Esophagus muscularis mucosa (tissue), 4 donors: ENCODE measurements at regions not wholly inside any gene's neighbourhood (a gene's known extent, or its start where the extent isn't known, plus 50 kb on each side); places are given as distances from the start of the nearest gene placed in this dataset.

Experiments used
- DNase-seq: peaks from one replicate; pipeline ENCODE4 v3.0.0-alpha.2; 2017; ENCODE audit errors: extremely low spot score
- H3K27ac ChIP-seq, 4 donors: fragments of 200-600 bp; sonication (generic); replicated peaks in 1 of 4; 1 replicate in 3 of 4; 2 replicates in 1 of 4; pipeline ENCODE4 v1.5.1; 2016 to 2019; ENCODE audit warnings: mild to moderate bottlenecking in 1 of 4
- H3K27me3 ChIP-seq, 4 donors: fragments of 200-600 bp; sonication (generic); one replicate each; pipeline versions ENCODE4 v1.5.1 to v1.6.0; 2016 to 2019
- H3K36me3 ChIP-seq, 4 donors: fragments of 200-600 bp; sonication (generic); one replicate each; pipeline ENCODE4 v1.5.1; 2016 to 2019
- H3K4me1 ChIP-seq, 4 donors: fragments of 200-600 bp; sonication (generic); one replicate each; pipeline ENCODE4 v1.5.1; 2016 to 2019
- H3K4me3 ChIP-seq, 4 donors: fragments of 200-600 bp; sonication (generic); 1 replicate in 2 of 4; 2 replicates in 2 of 4; pipeline ENCODE4 v1.5.1; 2016 to 2019; ENCODE audit warnings: mild to moderate bottlenecking in 4 of 4, moderate library complexity in 1 of 4
- H3K9me3 ChIP-seq, 4 donors: fragments of 200-600 bp; sonication (generic); 1 replicate in 3 of 4; 2 replicates in 1 of 4; pipeline ENCODE4 v1.5.1; 2016 to 2019
- EP300 ChIP-seq: sonication (generic); formaldehyde crosslinking; IDR thresholded peaks from one replicate; pipeline ENCODE4 v1.6.1; 2017; ENCODE audit warnings: antibody characterized with exemption
- POLR2A ChIP-seq: fragments of 450-650 bp; IDR thresholded peaks from one replicate; pipeline ENCODE4 v1.6.1; 2017; ENCODE audit warnings: antibody characterized with exemption, moderate library complexity, mild to moderate bottlenecking, low read depth
- POLR2AphosphoS5 ChIP-seq, 2 donors: sonication (generic); formaldehyde crosslinking; IDR thresholded peaks; one replicate each; pipeline ENCODE4 v1.6.1; 2017; ENCODE audit warnings: antibody characterized with exemption in 2 of 2
- WGBS: methylation state at CpG from one replicate; pipeline ENCODE4 v1.1.5; 2018; 5-methylcytosine and 5-hydroxymethylcytosine counted together
- intact Hi-C: fragments of 100-400 bp; cut with DNase I; formaldehyde crosslinking; loops from one replicate; pipeline ENCODE4 v1.15.1; 2023
- TF ChIP-seq, protein P1 (sequence below), 3 experiments: fragments of 200-600 bp in 2 of 3; fragments of 450-650 bp in 1 of 3; sonication (generic) in 2 of 3; IDR thresholded peaks; one replicate each; pipeline ENCODE4 v1.5.1; 2017 to 2019; ENCODE audit warnings: antibody characterized with exemption in 3 of 3, mild to moderate bottlenecking in 2 of 3, moderate library complexity in 1 of 3

DNA sequence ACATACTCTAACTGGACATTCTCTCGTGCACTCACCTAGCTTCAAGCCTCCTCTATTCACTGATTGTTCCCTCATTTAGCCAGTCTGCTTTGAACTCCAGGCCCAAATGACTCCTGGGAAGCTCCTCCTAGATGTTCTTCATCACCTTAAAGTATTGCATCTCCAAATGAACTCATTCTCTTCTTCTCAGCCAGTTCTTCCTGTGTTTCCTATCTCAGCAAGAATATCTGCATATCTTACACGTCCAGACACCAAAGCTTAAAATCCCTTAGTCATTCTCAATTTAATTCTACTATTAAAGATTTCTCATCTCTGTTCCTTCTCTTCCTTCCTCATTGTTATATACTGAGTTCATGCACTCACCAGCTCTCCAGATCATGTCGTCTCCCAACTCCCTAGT is 118.6 kb upstream of the DAB2 start:
- TF ChIP-seq, protein P1, sequence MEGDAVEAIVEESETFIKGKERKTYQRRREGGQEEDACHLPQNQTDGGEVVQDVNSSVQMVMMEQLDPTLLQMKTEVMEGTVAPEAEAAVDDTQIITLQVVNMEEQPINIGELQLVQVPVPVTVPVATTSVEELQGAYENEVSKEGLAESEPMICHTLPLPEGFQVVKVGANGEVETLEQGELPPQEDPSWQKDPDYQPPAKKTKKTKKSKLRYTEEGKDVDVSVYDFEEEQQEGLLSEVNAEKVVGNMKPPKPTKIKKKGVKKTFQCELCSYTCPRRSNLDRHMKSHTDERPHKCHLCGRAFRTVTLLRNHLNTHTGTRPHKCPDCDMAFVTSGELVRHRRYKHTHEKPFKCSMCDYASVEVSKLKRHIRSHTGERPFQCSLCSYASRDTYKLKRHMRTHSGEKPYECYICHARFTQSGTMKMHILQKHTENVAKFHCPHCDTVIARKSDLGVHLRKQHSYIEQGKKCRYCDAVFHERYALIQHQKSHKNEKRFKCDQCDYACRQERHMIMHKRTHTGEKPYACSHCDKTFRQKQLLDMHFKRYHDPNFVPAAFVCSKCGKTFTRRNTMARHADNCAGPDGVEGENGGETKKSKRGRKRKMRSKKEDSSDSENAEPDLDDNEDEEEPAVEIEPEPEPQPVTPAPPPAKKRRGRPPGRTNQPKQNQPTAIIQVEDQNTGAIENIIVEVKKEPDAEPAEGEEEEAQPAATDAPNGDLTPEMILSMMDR (IDR thresholded peaks at IDR 0.05), result no peak
- TF ChIP-seq POLR2AphosphoS5 (IDR thresholded peaks at IDR 0.05) (no peak), EP300 (no peak), POLR2A (no peak)
- Histone ChIP-seq H3K27me3 (no peaks in the 10 kb centered on the region), H3K4me1 (peaks cover 0 to 13% (median 12%) of the 10 kb centered on the region in 4 donors), H3K36me3 (no peaks in the 10 kb centered on the region), H3K27ac (no peak overlapping the region), H3K4me3 (no peak overlapping the region), H3K9me3 (no peaks in the 10 kb centered on the region)
- 77% methylated on average over 3 of the region's 3 CpGs for WGBS
- DNase-seq, result no peak
- intact Hi-C loops, result no loop called here

DNA sequence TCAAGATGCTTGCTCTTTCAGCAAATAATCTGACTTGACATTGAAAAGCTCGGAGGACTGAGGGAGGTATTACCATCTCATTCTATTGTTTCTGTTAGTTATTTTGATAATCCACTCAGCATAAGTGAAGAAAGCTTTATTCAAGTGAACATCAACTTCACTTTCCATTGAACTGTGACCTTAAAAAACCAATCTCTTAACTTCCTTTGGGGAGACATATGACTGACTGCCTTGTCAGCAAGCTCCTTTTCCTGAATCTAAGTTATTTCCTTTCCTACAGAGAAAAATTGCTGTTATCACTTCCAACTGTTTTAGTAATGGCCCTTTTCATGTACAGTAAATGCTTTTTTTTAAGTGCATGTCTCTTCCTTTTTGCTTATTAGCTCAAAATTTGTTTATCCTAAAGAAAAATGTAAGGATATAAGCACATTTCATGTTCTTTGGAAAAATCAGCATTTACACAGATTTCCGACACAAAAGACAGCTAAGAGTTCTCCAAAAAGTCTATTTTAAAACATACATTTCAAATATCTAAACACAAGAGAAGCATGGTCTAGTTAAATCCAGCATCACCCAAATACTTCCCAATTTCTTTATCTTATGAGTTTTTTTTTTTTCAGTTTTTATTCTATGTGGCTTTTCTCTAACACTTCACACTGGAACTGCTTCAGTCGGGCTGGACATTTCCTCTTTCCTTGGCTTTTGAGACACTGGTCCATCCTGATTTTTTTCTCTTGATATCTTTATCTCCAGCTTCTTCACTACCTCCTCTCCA is 117.9 kb upstream of the DAB2 start:
- H3K9me3 ChIP-seq, result no peaks in the 10 kb centered on the region
- no peaks in the 10 kb centered on the region for H3K36me3 ChIP-seq
- no peak for TF ChIP-seq EP300
- no peak for TF ChIP-seq POLR2A
- TF ChIP-seq, protein P1 (IDR thresholded peaks at IDR 0.05), result no peak
- TF ChIP-seq POLR2AphosphoS5 (IDR thresholded peaks at IDR 0.05), result no peak
- intact Hi-C loops, result no loop called here
- WGBS, result 73% methylated on average over 3 of the region's 3 CpGs
- H3K4me3 ChIP-seq, result no peak overlapping the region
- H3K4me1 ChIP-seq, result peaks cover 0 to 7% (median 6%) of the 10 kb centered on the region in 4 donors
- no peak overlapping the region for H3K27ac ChIP-seq
- no peak for DNase-seq
- no peaks in the 10 kb centered on the region for H3K27me3 ChIP-seq

DNA sequence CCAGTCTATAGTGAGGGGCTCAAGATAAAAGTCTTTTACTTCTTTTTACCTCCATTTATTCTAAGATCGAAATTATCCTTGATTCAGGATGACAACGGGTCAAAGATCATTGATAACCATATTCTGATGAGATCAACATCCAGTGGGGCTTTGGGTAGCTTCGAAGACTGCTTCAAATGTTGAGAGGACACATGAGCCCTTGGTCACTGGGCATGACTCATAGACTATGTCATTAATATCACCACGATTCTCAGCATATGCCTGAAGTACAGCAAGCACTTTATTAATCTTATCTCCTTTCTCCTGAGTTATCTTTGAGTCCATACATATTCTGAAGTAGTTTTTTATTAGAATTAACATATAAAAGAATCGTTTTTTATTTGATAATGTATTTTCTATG is 117.1 kb upstream of the DAB2 start:
- Histone ChIP-seq H3K36me3 (no peaks in the 10 kb centered on the region), H3K9me3 (no peaks in the 10 kb centered on the region), H3K4me1 (no peaks in the 10 kb centered on the region), H3K27me3 (no peaks in the 10 kb centered on the region), H3K27ac (no peak overlapping the region), H3K4me3 (no peak overlapping the region)
- no peak for TF ChIP-seq POLR2AphosphoS5 (IDR thresholded peaks at IDR 0.05)
- TF ChIP-seq POLR2A, result no peak
- DNase-seq, result no peak
- 82% methylated on average over 5 of the region's 5 CpGs for WGBS
- intact Hi-C loops, result no loop called here

DNA sequence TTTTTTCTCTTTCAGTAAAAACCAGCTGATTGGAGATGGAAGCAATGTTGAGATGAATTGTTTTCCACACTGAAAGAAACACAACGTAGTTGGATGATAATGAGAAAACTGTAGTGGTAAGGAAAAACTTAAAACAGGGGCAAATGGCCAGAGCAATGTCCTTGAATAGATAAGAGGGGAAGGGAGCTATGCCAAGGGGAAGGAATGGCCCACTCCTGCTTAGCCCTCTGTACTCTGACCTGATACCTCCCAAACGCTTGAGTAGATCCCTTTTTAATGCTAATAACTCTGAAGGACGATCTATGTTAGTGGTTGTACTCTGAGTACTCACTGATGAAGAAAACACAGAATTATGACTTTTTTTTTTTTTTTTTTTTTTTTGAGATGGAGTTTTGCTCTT is 114.7 kb upstream of the DAB2 start:
- no peak overlapping the region for H3K4me3 ChIP-seq
- no peak for DNase-seq
- TF ChIP-seq EP300, result no peak
- no peak for TF ChIP-seq POLR2A
- TF ChIP-seq, protein P1 (IDR thresholded peaks at IDR 0.05), result no peak
- H3K27ac ChIP-seq, result no peak overlapping the region
- H3K9me3 ChIP-seq, result no peaks in the 10 kb centered on the region
- no peaks in the 10 kb centered on the region for H3K4me1 ChIP-seq
- no peaks in the 10 kb centered on the region for H3K27me3 ChIP-seq
- intact Hi-C loops, result no loop called here
- WGBS, result 85% methylated on average over 3 of the region's 3 CpGs
- H3K36me3 ChIP-seq, result no peaks in the 10 kb centered on the region

DNA sequence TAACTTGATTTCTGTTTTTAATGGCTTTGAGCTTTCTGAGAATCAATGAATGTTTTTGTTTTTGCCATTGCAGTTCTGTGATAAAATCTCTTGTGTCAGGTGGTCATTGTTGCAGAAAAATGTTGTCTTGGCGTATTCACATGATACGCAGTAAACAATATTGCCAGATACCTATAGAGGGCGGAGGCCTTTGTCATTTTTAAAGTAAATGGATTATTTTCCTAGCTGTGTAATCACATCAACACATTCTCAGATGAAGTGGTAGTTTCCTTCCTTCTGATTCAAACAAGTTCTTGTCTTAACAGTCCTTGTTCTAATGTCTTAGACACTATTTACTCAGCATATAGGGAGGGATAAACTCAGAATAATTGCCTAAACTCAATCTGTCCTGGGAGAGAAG is 109.9 kb upstream of the DAB2 start:
- 93% methylated on average over 3 of the region's 3 CpGs for WGBS
- intact Hi-C loops, result no loop called here
- H3K4me3 ChIP-seq, result no peak overlapping the region
- TF ChIP-seq, protein P1 (IDR thresholded peaks at IDR 0.05), result no peak
- TF ChIP-seq EP300 (no peak), POLR2AphosphoS5 (IDR thresholded peaks at IDR 0.05) (no peak), POLR2A (no peak)
- H3K27ac ChIP-seq, result no peak overlapping the region
- peaks cover 0 to 14% (median 6%) of the 10 kb centered on the region in 4 donors for H3K4me1 ChIP-seq
- DNase-seq, result no peak
- no peaks in the 10 kb centered on the region for H3K27me3 ChIP-seq
- H3K9me3 ChIP-seq, result no peaks in the 10 kb centered on the region
- no peaks in the 10 kb centered on the region for H3K36me3 ChIP-seq
